Pons (tissue), 1 donor: ENCODE measurements at regions not wholly inside any gene's neighbourhood (a gene's known extent, or its start where the extent isn't known, plus 50 kb on each side); places are given as distances from the start of the nearest gene placed in this dataset.
"Not testable (repeated sequence)": the region's sequence is repeated elsewhere in the genome, so short reads cannot be mapped to it uniquely, and the experiment has no call there.

ENCODE experiments used
- DNase-seq: peaks from one replicate; pipeline ENCODE4 v3.0.0-alpha.2; 2016; ENCODE audit warnings: low spot score

GRCh38 chr13:47705185-47705584 lies 295.9 kb downstream of the SUCLA2 start:
- no peak for DNase-seq

GRCh38 chr13:47696674-47697073 lies 304.4 kb downstream of the SUCLA2 start:
- DNase-seq = no peak

GRCh38 chr13:47687577-47687976 lies 313.5 kb downstream of the SUCLA2 start:
- DNase-seq = no peak

- DNase-seq = not testable (repeated sequence)
Observed at GRCh38 chr13:47685156-47685555, 315.9 kb downstream of the SUCLA2 start.

- no peak for DNase-seq
Observed at GRCh38 chr13:47680748-47681147, 320.3 kb downstream of the SUCLA2 start.

- no peak for DNase-seq
Observed at GRCh38 chr13:47679401-47679800, 321.7 kb downstream of the SUCLA2 start.

- DNase-seq = no peak
Observed at GRCh38 chr13:47678201-47678968, 322.7 kb downstream of the SUCLA2 start.

- no peak for DNase-seq
Observed at GRCh38 chr13:47675871-47676270, 325.2 kb downstream of the SUCLA2 start.

- DNase-seq = no peak
Observed at GRCh38 chr13:47673009-47673850, 327.8 kb downstream of the SUCLA2 start.

- DNase-seq = no peak
Observed at GRCh38 chr13:47672245-47673008, 328.6 kb downstream of the SUCLA2 start.

GRCh38 chr13:47671776-47672175 lies 329.3 kb downstream of the SUCLA2 start:
- no peak for DNase-seq

GRCh38 chr13:47665043-47665442 lies 336.0 kb downstream of the SUCLA2 start:
- DNase-seq = no peak

- DNase-seq = no peak
Observed at GRCh38 chr13:47661076-47661475, 340.0 kb downstream of the SUCLA2 start.

GRCh38 chr13:47656651-47657050 lies 344.4 kb downstream of the SUCLA2 start:
- no peak for DNase-seq

- no peak for DNase-seq
Observed at GRCh38 chr13:47650209-47650608, 350.9 kb downstream of the SUCLA2 start.

- no peak for DNase-seq
Observed at GRCh38 chr13:47647001-47647400, 354.1 kb downstream of the SUCLA2 start.

- no peak for DNase-seq
Observed at GRCh38 chr13:47646298-47646697, 354.8 kb downstream of the SUCLA2 start.

GRCh38 chr13:47639738-47640447 lies 361.2 kb downstream of the SUCLA2 start:
- DNase-seq = no peak

GRCh38 chr13:47638627-47639026 lies 362.4 kb downstream of the SUCLA2 start:
- no peak for DNase-seq

- DNase-seq = no peak
Observed at GRCh38 chr13:47632311-47632710, 368.8 kb downstream of the SUCLA2 start.

- no peak for DNase-seq
Observed at GRCh38 chr13:47628666-47629065, 372.4 kb downstream of the SUCLA2 start.

GRCh38 chr13:47623862-47624261 lies 377.2 kb downstream of the SUCLA2 start:
- no peak for DNase-seq
